Liver (tissue), 8 donors: ENCODE measurements at regions not wholly inside any gene's neighbourhood (a gene's known extent, or its start where the extent isn't known, plus 50 kb on each side); places are given as distances from the start of the nearest gene placed in this dataset.

Experiments
- DNase-seq: peaks from one replicate; pipeline ENCODE4 v3.0.0-alpha.2; 2017; ENCODE audit warnings: low spot score
- H3K27ac ChIP-seq, 2 donors: one replicate each; pipeline ENCODE4 v1.7.0; 2013; ENCODE audit warnings: inconsistent platforms in 2 of 2, low read length in 2 of 2, control low read depth in 1 of 2, low read depth in 1 of 2, mild to moderate bottlenecking in 1 of 2
- H3K27me3 ChIP-seq, 4 donors: one replicate each; pipeline versions ENCODE4 v1.6.1 to v1.7.0; 2013; ENCODE audit warnings: low read length in 3 of 4, inconsistent platforms in 1 of 4, mild to moderate bottlenecking in 1 of 4, moderate library complexity in 1 of 4; ENCODE audit not compliant: control insufficient read depth in 4 of 4, insufficient read depth in 4 of 4
- H3K36me3 ChIP-seq, 4 donors: one replicate each; pipeline versions ENCODE4 v1.6.1 to v1.7.0; 2013; ENCODE audit warnings: low read length in 3 of 4, mild to moderate bottlenecking in 3 of 4, low read depth in 1 of 4, moderate library complexity in 1 of 4; ENCODE audit not compliant: control insufficient read depth in 4 of 4, insufficient read depth in 3 of 4
- H3K4me1 ChIP-seq, 4 donors: one replicate each; pipeline versions ENCODE4 v1.6.1 to v1.7.0; 2013; ENCODE audit warnings: low read length in 3 of 4, mild to moderate bottlenecking in 3 of 4, moderate library complexity in 1 of 4; ENCODE audit not compliant: control insufficient read depth in 4 of 4, insufficient read depth in 4 of 4
- H3K4me3 ChIP-seq, 3 donors: one replicate each; pipeline versions ENCODE4 v1.6.1 to v1.7.0; 2013; ENCODE audit warnings: low read length in 3 of 3, control low read depth in 1 of 3, low read depth in 1 of 3, mild to moderate bottlenecking in 1 of 3
- H3K9ac ChIP-seq, 2 donors: one replicate each; pipeline ENCODE4 v1.7.0; 2013; ENCODE audit warnings: low read length in 2 of 2, mild to moderate bottlenecking in 2 of 2, moderate library complexity in 2 of 2, control low read depth in 1 of 2, low read depth in 1 of 2
- H3K9me3 ChIP-seq, 4 donors: one replicate each; pipeline versions ENCODE4 v1.6.1 to v1.7.0; 2013; ENCODE audit warnings: low read length in 3 of 4; ENCODE audit not compliant: control insufficient read depth in 4 of 4
- EGR1 ChIP-seq, 2 donors: IDR thresholded peaks; 2 replicates each; pipeline ENCODE4 v1.6.1; 2016 to 2018; ENCODE audit warnings: antibody characterized with exemption in 2 of 2, low read depth in 2 of 2
- FOXA1 ChIP-seq: IDR thresholded peaks from 2 replicates; pipeline ENCODE4 v1.6.1; 2016; ENCODE audit warnings: antibody characterized with exemption
- FOXA2 ChIP-seq: IDR thresholded peaks from 2 replicates; pipeline ENCODE4 v1.6.1; 2016; ENCODE audit warnings: antibody characterized with exemption
- GABPA ChIP-seq, 2 donors: IDR thresholded peaks in 1 of 2; conservative IDR thresholded peaks in 1 of 2; 2 replicates each; pipeline ENCODE4 v1.6.1; 2016; ENCODE audit warnings: antibody characterized with exemption in 2 of 2, mild to moderate bottlenecking in 1 of 2, moderate library complexity in 1 of 2
- HNF4A ChIP-seq, 2 donors: conservative IDR thresholded peaks; 2 replicates each; pipeline ENCODE4 v1.6.1; 2016; ENCODE audit warnings: antibody characterized with exemption in 2 of 2, mild to moderate bottlenecking in 2 of 2
- HNF4G ChIP-seq: IDR thresholded peaks from 2 replicates; pipeline ENCODE4 v1.6.1; 2016; ENCODE audit warnings: antibody characterized with exemption
- JUND ChIP-seq, 2 donors: IDR thresholded peaks; 2 replicates each; pipeline ENCODE4 v1.6.1; 2016; ENCODE audit warnings: antibody characterized with exemption in 2 of 2
- NR2F2 ChIP-seq: IDR thresholded peaks from 2 replicates; pipeline ENCODE4 v1.6.1; 2016; ENCODE audit warnings: antibody characterized with exemption
- RAD21 ChIP-seq, 2 donors: IDR thresholded peaks; 2 replicates each; pipeline ENCODE4 v1.6.1; 2016; ENCODE audit warnings: antibody characterized with exemption in 2 of 2, mild to moderate bottlenecking in 2 of 2
- RXRA ChIP-seq, 2 donors: IDR thresholded peaks; 2 replicates each; pipeline ENCODE4 v1.6.1; 2017 to 2018; ENCODE audit warnings: antibody characterized with exemption in 2 of 2, mild to moderate bottlenecking in 1 of 2
- SP1 ChIP-seq: IDR thresholded peaks from 2 replicates; pipeline ENCODE4 v1.6.1; 2018; ENCODE audit warnings: antibody characterized with exemption, mild to moderate bottlenecking
- TAF1 ChIP-seq: conservative IDR thresholded peaks from 2 replicates; pipeline ENCODE4 v1.6.1; 2016; ENCODE audit warnings: antibody characterized with exemption, mild to moderate bottlenecking
- YY1 ChIP-seq: IDR thresholded peaks from 2 replicates; pipeline ENCODE4 v1.6.1; 2016; ENCODE audit warnings: antibody characterized with exemption, mild to moderate bottlenecking
- WGBS: extraction: QIAGEN DNeasy Blood & Tissue Kit; methylation state at CpG from one replicate; pipeline ENCODE4 v1.1.7; 2013; 5-methylcytosine and 5-hydroxymethylcytosine counted together
- TF ChIP-seq, protein P1 (sequence below): IDR thresholded peaks from 2 replicates; pipeline ENCODE4 v1.6.1; 2016; ENCODE audit warnings: antibody characterized with exemption, mild to moderate bottlenecking
- TF ChIP-seq, protein P2 (sequence below): IDR thresholded peaks from 2 replicates; pipeline ENCODE4 v1.6.1; 2016; ENCODE audit warnings: antibody characterized with exemption
- TF ChIP-seq, protein P3 (sequence below): IDR thresholded peaks from 2 replicates; pipeline ENCODE4 v1.6.1; 2016; ENCODE audit warnings: antibody characterized with exemption
- TF ChIP-seq, protein P4 (sequence below): fragments of 150-350 bp; IDR thresholded peaks from 2 replicates; pipeline ENCODE4 v1.5.1; 2017; ENCODE audit warnings: improper control_type of control experiment, low read depth, low read length; ENCODE audit not compliant: missing input control
- TF ChIP-seq, protein P5 (sequence below): IDR thresholded peaks from 2 replicates; pipeline ENCODE4 v1.6.1; 2016; ENCODE audit warnings: antibody characterized with exemption
- donor health status: healthy.
- donor health status: healthy.
- donor health status: healthy.
- donor health status: healthy.
- donor health status: healthy.

DNA sequence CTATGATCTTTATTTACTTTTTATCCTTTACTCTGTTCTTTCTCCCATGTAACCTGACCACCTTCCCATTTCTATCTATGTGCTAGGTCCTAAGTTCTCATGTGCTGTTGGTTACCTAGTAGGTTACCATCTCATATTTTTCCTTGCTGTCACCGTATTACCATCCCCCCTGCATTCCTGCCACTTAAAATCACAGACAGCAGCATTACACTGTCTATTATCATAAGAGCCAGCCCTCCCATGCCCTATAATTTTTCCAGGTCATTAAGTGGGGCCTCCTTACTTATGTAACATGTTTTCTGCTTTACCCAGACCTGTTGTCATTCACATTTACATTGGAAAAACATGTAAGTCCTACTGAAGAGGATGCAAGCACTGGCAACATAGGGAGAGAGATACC is 202.9 kb downstream of the HS3ST3A1 start:
- Histone ChIP-seq H3K4me3 (no peak overlapping the region), H3K9me3 (no peaks in the 10 kb centered on the region), H3K27ac (no peak overlapping the region), H3K36me3 (no peaks in the 10 kb centered on the region), H3K27me3 (no peaks in the 10 kb centered on the region), H3K9ac (no peak overlapping the region), H3K4me1 (peaks cover 0 to 1% (median 0%) of the 10 kb centered on the region in 4 donors)
- no peak for DNase-seq
- 90% methylated on average over 1 of the region's 1 CpG for whole genome bisulfite sequencing
- TF ChIP-seq, protein P1, sequence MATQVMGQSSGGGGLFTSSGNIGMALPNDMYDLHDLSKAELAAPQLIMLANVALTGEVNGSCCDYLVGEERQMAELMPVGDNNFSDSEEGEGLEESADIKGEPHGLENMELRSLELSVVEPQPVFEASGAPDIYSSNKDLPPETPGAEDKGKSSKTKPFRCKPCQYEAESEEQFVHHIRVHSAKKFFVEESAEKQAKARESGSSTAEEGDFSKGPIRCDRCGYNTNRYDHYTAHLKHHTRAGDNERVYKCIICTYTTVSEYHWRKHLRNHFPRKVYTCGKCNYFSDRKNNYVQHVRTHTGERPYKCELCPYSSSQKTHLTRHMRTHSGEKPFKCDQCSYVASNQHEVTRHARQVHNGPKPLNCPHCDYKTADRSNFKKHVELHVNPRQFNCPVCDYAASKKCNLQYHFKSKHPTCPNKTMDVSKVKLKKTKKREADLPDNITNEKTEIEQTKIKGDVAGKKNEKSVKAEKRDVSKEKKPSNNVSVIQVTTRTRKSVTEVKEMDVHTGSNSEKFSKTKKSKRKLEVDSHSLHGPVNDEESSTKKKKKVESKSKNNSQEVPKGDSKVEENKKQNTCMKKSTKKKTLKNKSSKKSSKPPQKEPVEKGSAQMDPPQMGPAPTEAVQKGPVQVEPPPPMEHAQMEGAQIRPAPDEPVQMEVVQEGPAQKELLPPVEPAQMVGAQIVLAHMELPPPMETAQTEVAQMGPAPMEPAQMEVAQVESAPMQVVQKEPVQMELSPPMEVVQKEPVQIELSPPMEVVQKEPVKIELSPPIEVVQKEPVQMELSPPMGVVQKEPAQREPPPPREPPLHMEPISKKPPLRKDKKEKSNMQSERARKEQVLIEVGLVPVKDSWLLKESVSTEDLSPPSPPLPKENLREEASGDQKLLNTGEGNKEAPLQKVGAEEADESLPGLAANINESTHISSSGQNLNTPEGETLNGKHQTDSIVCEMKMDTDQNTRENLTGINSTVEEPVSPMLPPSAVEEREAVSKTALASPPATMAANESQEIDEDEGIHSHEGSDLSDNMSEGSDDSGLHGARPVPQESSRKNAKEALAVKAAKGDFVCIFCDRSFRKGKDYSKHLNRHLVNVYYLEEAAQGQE = no peak
- TF ChIP-seq HNF4A (conservative IDR thresholded peaks at IDR 0.05) (no peak), EGR1 (IDR thresholded peaks at IDR 0.05; ENCODE audit: low read depth in 2 of 2) (no peak), RXRA (IDR thresholded peaks at IDR 0.05) (no peak), NR2F2 (no peak), YY1 (no peak), HNF4G (no peak), TAF1 (no peak), SP1 (no peak), RAD21 (IDR thresholded peaks at IDR 0.05) (no peak), GABPA (IDR thresholded peaks at IDR 0.05 in 1 of 2, conservative IDR thresholded peaks at IDR 0.05 in 1 of 2) (no peak)
- TF ChIP-seq, protein P2, sequence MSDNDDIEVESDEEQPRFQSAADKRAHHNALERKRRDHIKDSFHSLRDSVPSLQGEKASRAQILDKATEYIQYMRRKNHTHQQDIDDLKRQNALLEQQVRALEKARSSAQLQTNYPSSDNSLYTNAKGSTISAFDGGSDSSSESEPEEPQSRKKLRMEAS = no peak
- TF ChIP-seq, protein P3, sequence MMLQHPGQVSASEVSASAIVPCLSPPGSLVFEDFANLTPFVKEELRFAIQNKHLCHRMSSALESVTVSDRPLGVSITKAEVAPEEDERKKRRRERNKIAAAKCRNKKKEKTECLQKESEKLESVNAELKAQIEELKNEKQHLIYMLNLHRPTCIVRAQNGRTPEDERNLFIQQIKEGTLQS = no peak
- TF ChIP-seq, protein P4, sequence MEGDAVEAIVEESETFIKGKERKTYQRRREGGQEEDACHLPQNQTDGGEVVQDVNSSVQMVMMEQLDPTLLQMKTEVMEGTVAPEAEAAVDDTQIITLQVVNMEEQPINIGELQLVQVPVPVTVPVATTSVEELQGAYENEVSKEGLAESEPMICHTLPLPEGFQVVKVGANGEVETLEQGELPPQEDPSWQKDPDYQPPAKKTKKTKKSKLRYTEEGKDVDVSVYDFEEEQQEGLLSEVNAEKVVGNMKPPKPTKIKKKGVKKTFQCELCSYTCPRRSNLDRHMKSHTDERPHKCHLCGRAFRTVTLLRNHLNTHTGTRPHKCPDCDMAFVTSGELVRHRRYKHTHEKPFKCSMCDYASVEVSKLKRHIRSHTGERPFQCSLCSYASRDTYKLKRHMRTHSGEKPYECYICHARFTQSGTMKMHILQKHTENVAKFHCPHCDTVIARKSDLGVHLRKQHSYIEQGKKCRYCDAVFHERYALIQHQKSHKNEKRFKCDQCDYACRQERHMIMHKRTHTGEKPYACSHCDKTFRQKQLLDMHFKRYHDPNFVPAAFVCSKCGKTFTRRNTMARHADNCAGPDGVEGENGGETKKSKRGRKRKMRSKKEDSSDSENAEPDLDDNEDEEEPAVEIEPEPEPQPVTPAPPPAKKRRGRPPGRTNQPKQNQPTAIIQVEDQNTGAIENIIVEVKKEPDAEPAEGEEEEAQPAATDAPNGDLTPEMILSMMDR = no peak

DNA sequence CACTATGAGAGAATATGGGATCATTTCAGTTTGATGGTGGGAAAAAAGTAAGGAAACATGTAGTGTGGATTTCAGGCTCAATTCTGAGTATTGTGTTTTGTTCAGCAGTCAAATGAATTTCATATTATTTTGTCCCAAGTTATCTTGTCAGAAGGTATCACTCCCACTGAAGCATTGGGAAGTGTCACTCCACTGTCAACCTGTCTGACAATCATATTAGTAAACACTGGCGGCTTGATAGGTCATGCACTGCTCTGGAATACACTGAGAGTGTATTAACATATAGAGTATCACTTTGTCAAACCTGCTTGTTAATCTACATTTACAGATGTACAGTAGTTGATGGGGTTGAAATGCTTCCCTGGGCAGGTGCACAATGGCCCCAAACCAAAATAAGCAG is 203.6 kb downstream of the HS3ST3A1 start:
- H3K27me3 ChIP-seq = no peaks in the 10 kb centered on the region
- H3K36me3 ChIP-seq = no peaks in the 10 kb centered on the region
- WGBS = 98% methylated on average over 1 of the region's 1 CpG
- no peaks in the 10 kb centered on the region for H3K4me1 ChIP-seq
- no peak overlapping the region for H3K9ac ChIP-seq
- no peaks in the 10 kb centered on the region for H3K9me3 ChIP-seq
- DNase-seq = no peak
- H3K4me3 ChIP-seq = no peak overlapping the region
- H3K27ac ChIP-seq = no peak overlapping the region
- TF ChIP-seq YY1 = no peak
- TF ChIP-seq RAD21 (IDR thresholded peaks at IDR 0.05) = no peak
- TF ChIP-seq JUND (IDR thresholded peaks at IDR 0.05) = no peak
- TF ChIP-seq TAF1 = no peak
- TF ChIP-seq, protein P1 = no peak
- no peak for TF ChIP-seq RXRA (IDR thresholded peaks at IDR 0.05)
- no peak for TF ChIP-seq SP1
- TF ChIP-seq, protein P4 = no peak
- TF ChIP-seq, protein P2 = no peak
- no peak for TF ChIP-seq NR2F2
- no peak for TF ChIP-seq FOXA2
- TF ChIP-seq HNF4G = no peak
- TF ChIP-seq EGR1 (IDR thresholded peaks at IDR 0.05; ENCODE audit: low read depth in 2 of 2) = no peak
- TF ChIP-seq FOXA1 = no peak
- no peak for TF ChIP-seq HNF4A (conservative IDR thresholded peaks at IDR 0.05)
- TF ChIP-seq, protein P5, sequence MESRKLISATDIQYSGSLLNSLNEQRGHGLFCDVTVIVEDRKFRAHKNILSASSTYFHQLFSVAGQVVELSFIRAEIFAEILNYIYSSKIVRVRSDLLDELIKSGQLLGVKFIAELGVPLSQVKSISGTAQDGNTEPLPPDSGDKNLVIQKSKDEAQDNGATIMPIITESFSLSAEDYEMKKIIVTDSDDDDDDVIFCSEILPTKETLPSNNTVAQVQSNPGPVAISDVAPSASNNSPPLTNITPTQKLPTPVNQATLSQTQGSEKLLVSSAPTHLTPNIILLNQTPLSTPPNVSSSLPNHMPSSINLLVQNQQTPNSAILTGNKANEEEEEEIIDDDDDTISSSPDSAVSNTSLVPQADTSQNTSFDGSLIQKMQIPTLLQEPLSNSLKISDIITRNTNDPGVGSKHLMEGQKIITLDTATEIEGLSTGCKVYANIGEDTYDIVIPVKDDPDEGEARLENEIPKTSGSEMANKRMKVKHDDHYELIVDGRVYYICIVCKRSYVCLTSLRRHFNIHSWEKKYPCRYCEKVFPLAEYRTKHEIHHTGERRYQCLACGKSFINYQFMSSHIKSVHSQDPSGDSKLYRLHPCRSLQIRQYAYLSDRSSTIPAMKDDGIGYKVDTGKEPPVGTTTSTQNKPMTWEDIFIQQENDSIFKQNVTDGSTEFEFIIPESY = no peak
